ENCODE measurements at regions not wholly inside any gene's neighbourhood (a gene's known extent, or its start where the extent isn't known, plus 50 kb on each side); places are given as distances from the start of the nearest gene placed in this dataset.

DNA sequence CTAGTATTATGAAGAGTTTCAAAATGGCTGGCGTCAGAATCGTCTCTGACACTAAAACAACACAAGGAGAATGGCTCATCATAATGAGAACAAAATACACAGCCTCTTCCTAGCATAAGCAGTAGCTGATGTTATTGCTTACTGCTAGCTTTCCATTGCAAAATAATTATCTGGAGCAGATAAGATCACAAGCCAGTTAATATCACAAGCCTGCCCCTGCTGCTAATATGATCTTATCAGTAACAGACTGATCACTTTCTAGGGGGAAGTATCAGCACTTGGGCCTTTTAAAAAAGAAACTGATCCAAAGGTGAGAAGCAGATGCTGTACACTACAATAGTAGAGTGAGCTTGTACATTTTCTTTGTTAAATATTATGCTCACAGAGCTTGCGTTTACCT is 554.8 kb upstream of the PABPC4L start:
- TF ChIP-seq MAZ (IDR thresholded peaks at IDR 0.05; ENCODE audit: borderline replicate concordance, low read depth, low read length) (no peak), CTCF (IDR thresholded peaks at IDR 0.05) (no peak), JUN (IDR thresholded peaks at IDR 0.05) (no peak), FOSL2 (IDR thresholded peaks at IDR 0.05) (no peak), FOSL2 (CRISPR knock-in tag; IDR thresholded peaks at IDR 0.05) (no peak), ESRRA (IDR thresholded peaks at IDR 0.05; ENCODE audit: borderline replicate concordance, low read length) (no peak), POLR2A (IDR thresholded peaks at IDR 0.05; ENCODE audit: low read length) (no peak), REST (IDR thresholded peaks at IDR 0.05) (no peak), BHLHE40 (IDR thresholded peaks at IDR 0.05; ENCODE audit: low read depth, low read length) (no peak), SMC3 (IDR thresholded peaks at IDR 0.05) (no peak)
- TF ChIP-seq, protein P1, sequence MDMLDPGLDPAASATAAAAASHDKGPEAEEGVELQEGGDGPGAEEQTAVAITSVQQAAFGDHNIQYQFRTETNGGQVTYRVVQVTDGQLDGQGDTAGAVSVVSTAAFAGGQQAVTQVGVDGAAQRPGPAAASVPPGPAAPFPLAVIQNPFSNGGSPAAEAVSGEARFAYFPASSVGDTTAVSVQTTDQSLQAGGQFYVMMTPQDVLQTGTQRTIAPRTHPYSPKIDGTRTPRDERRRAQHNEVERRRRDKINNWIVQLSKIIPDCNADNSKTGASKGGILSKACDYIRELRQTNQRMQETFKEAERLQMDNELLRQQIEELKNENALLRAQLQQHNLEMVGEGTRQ (IDR thresholded peaks at IDR 0.05) = no peak
- TF ChIP-seq, protein P2, sequence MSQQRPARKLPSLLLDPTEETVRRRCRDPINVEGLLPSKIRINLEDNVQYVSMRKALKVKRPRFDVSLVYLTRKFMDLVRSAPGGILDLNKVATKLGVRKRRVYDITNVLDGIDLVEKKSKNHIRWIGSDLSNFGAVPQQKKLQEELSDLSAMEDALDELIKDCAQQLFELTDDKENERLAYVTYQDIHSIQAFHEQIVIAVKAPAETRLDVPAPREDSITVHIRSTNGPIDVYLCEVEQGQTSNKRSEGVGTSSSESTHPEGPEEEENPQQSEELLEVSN (IDR thresholded peaks at IDR 0.05; ENCODE audit: borderline replicate concordance, low read depth) = no peak

Data from A549 (cell line).